CD4-positive, alpha-beta T cell (primary cell): ENCODE measurements at regions not wholly inside any gene's neighbourhood (a gene's known extent, or its start where the extent isn't known, plus 50 kb on each side); places are given as distances from the start of the nearest gene placed in this dataset.

Source experiments
- ATAC-seq: fragments of 200-7000 bp; cut with Tn5 transposase; one replicate; pipeline ENCODE4 v1.10.0; 2022; ENCODE audit warnings: mild to moderate bottlenecking; ENCODE audit not compliant: poor library complexity
- CTCF ChIA-PET: fragments of 350-600 bp; sonication (Branson Sonifier 250); formaldehyde crosslinking; loops from one replicate; lab custom pipeline; 2021; ENCODE audit warnings: antibody characterized with exemption, inconsistent platforms; lab: Charles Lee
- POLR2A ChIA-PET: fragments of 350-600 bp; sonication (Branson Sonifier 250); formaldehyde crosslinking; loops from one replicate; lab custom pipeline; 2021; ENCODE audit warnings: antibody characterized with exemption, inconsistent platforms; lab: Charles Lee
- DNase-seq, 14 experiments: peaks; one replicate each; pipeline ENCODE4 v3.0.0-alpha.2; 2013 to 2020; ENCODE audit warnings: mixed read lengths in 2 of 14
- H3K27ac ChIP-seq, 2 donors: one replicate each; pipeline versions ENCODE4 v1.5.1 to v1.7.0; 2013; ENCODE audit warnings: low read length in 2 of 2, low read depth in 1 of 2, mild to moderate bottlenecking in 1 of 2
- H3K27me3 ChIP-seq, 2 experiments: 1 replicate in 1 of 2; 2 replicates in 1 of 2; pipeline versions ENCODE4 v1.6.1 to v1.7.0; 2013; ENCODE audit warnings: low read length in 2 of 2, control low read depth in 1 of 2, mild to moderate bottlenecking in 1 of 2, moderate library complexity in 1 of 2; ENCODE audit not compliant: insufficient read depth in 2 of 2, control insufficient read depth in 1 of 2
- H3K36me3 ChIP-seq: one replicate; pipeline ENCODE4 v1.6.1; 2013; ENCODE audit warnings: low read length, control low read depth; ENCODE audit not compliant: insufficient read depth
- H3K4me1 ChIP-seq: one replicate; pipeline ENCODE4 v1.6.1; 2013; ENCODE audit warnings: low read length, control low read depth; ENCODE audit not compliant: insufficient read depth
- H3K4me3 ChIP-seq: one replicate; pipeline ENCODE4 v1.5.1; 2013; ENCODE audit warnings: mild to moderate bottlenecking, low read length, moderate library complexity
- H3K9me3 ChIP-seq, 2 experiments: 1 replicate in 1 of 2; 2 replicates in 1 of 2; pipeline versions ENCODE4 v1.6.1 to v1.7.0; 2013; ENCODE audit warnings: low read length in 2 of 2, mild to moderate bottlenecking in 2 of 2, control low read depth in 1 of 2, moderate library complexity in 1 of 2; ENCODE audit not compliant: control insufficient read depth in 1 of 2, insufficient read depth in 1 of 2
- H3K27ac Mint-ChIP-seq: one replicate; pipeline ENCODE4 v1.8.0; 2020; ENCODE audit warnings: mixed read lengths
- H3K27me3 Mint-ChIP-seq: one replicate; pipeline ENCODE4 v1.8.0; 2021; ENCODE audit warnings: mixed read lengths
- H3K36me3 Mint-ChIP-seq: one replicate; pipeline ENCODE4 v1.8.0; 2021; ENCODE audit warnings: low read depth, mixed read lengths
- H3K4me1 Mint-ChIP-seq: one replicate; pipeline ENCODE4 v1.8.0; 2021; ENCODE audit warnings: low read depth, mixed read lengths
- H3K4me3 Mint-ChIP-seq: one replicate; pipeline ENCODE4 v1.8.0; 2020; ENCODE audit warnings: mild to moderate bottlenecking, mixed read lengths
- H3K9me3 Mint-ChIP-seq: one replicate; pipeline ENCODE4 v1.8.0; 2020; ENCODE audit warnings: mixed read lengths
- CTCF ChIP-seq: fragments of 200-600 bp; IDR thresholded peaks from one replicate; pipeline ENCODE4 v1.8.0; 2022; ENCODE audit warnings: antibody characterized with exemption, mild to moderate bottlenecking
- intact Hi-C, 2 experiments: fragments of 100-400 bp; cut with DNase I in 1 of 2; cut with micrococcal nuclease in 1 of 2; formaldehyde crosslinking; loops; one replicate each; pipeline versions ENCODE4 v1.15.1 to v1.9.0; 2023 to 2025; cut with DNase I, micrococcal nuclease

- no peak overlapping the region for H3K4me3 Mint-ChIP-seq
- H3K4me1 ChIP-seq = no peaks in the 10 kb centered on the region
- DNase-seq (no peak), ATAC-seq (no peak)
- peaks cover 0 to 37% of the 10 kb centered on the region in 2 experiments for H3K9me3 ChIP-seq
- no peaks in the 10 kb centered on the region for H3K36me3 Mint-ChIP-seq
- intact Hi-C loops = no loop called here
- no peak overlapping the region for H3K4me3 ChIP-seq
- no peak overlapping the region for H3K27ac ChIP-seq
- CTCF ChIA-PET = no interaction called here
- H3K36me3 ChIP-seq = no peaks in the 10 kb centered on the region
- H3K9me3 Mint-ChIP-seq = no peaks in the 10 kb centered on the region
- peaks cover 26% of the 10 kb centered on the region for H3K27me3 Mint-ChIP-seq
- POLR2A ChIA-PET = no interaction called here
- H3K27ac Mint-ChIP-seq = no peak overlapping the region
- TF ChIP-seq CTCF = no peak
- H3K27me3 ChIP-seq = peaks cover 13 to 25% of the 10 kb centered on the region in 2 experiments
- H3K4me1 Mint-ChIP-seq = peaks cover 19% of the 10 kb centered on the region
Observed at GRCh38 chr11:134655189-134655989, 243.3 kb upstream of the B3GAT1 start.

GRCh38 chr11:134654161-134654915 lies 242.3 kb upstream of the B3GAT1 start:
- no peaks in the 10 kb centered on the region for H3K9me3 Mint-ChIP-seq
- H3K27me3 ChIP-seq = peaks cover 13 to 25% of the 10 kb centered on the region in 2 experiments
- peaks cover 0 to 32% of the 10 kb centered on the region in 2 experiments for H3K9me3 ChIP-seq
- no peak overlapping the region for H3K27ac ChIP-seq
- H3K36me3 ChIP-seq = no peaks in the 10 kb centered on the region
- H3K36me3 Mint-ChIP-seq = no peaks in the 10 kb centered on the region
- no peaks in the 10 kb centered on the region for H3K4me1 ChIP-seq
- H3K27ac Mint-ChIP-seq = no peak overlapping the region
- H3K4me3 ChIP-seq = no peak overlapping the region
- ATAC-seq (peak; percentile 58), DNase-seq (peak in 2 of 14 experiments; percentile 22 to 26)
- peaks cover 19% of the 10 kb centered on the region for H3K4me1 Mint-ChIP-seq
- intact Hi-C loops = no loop called here
- H3K4me3 Mint-ChIP-seq = no peak overlapping the region
- CTCF ChIA-PET = no interaction called here
- POLR2A ChIA-PET = no interaction called here
- no peak for TF ChIP-seq CTCF
- H3K27me3 Mint-ChIP-seq = peaks cover 29% of the 10 kb centered on the region

- no peak for TF ChIP-seq CTCF
- DNase-seq = no peak
- Mint-ChIP-seq H3K27me3 (peaks cover 37% of the 10 kb centered on the region), H3K9me3 (no peaks in the 10 kb centered on the region), H3K4me3 (no peak overlapping the region), H3K4me1 (peaks cover 19% of the 10 kb centered on the region), H3K27ac (no peak overlapping the region), H3K36me3 (no peaks in the 10 kb centered on the region)
- intact Hi-C loops = no loop called here
- CTCF ChIA-PET = no interaction called here
- no peak for ATAC-seq
- POLR2A ChIA-PET = no interaction called here
- Histone ChIP-seq H3K4me3 (no peak overlapping the region), H3K36me3 (no peaks in the 10 kb centered on the region), H3K27me3 (peaks cover 13 to 25% of the 10 kb centered on the region in 2 experiments), H3K9me3 (peaks cover 0 to 23% of the 10 kb centered on the region in 2 experiments), H3K27ac (no peak overlapping the region), H3K4me1 (no peaks in the 10 kb centered on the region)
Observed at GRCh38 chr11:134652586-134653255, 240.7 kb upstream of the B3GAT1 start.
